Embryonic facial prominence (tissue), 1 donor: ENCODE measurements at regions not wholly inside any gene's neighbourhood (a gene's known extent, or its start where the extent isn't known, plus 50 kb on each side); places are given as distances from the start of the nearest gene placed in this dataset.
"Not testable (repeated sequence)": the region's sequence is repeated elsewhere in the genome, so short reads cannot be mapped to it uniquely, and the experiment has no call there.

Source experiments
- DNase-seq: peaks from one replicate; pipeline ENCODE4 v3.0.0-alpha.2; 2016; ENCODE audit errors: extremely low spot score

- DNase-seq = no peak
Observed at GRCh38 chr18:73683409-73684238, 464.0 kb downstream of the FBXO15 start.

DNA sequence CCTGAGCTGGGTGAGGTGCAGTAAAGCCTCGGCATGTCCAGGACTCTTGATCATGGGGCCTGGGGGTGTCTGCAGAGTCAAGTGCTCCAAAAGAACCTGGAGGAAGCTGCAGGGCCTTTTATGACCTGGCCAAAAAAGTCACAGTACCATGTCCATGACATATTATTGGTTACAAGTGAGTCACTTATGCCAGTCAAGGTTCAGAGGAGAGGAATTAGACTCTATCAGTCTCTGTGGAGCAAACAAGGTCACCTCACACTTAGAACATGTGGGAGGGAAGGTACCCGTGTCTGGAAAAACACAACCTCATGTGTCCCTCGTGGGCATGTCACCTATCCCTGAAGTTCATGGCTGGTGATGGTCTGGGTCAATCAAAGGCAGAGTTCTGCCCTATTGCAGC lies 465.7 kb downstream of the FBXO15 start:
- DNase-seq = no peak

GRCh38 chr18:73681398-73681797 lies 466.2 kb downstream of the FBXO15 start:
- no peak for DNase-seq

DNA sequence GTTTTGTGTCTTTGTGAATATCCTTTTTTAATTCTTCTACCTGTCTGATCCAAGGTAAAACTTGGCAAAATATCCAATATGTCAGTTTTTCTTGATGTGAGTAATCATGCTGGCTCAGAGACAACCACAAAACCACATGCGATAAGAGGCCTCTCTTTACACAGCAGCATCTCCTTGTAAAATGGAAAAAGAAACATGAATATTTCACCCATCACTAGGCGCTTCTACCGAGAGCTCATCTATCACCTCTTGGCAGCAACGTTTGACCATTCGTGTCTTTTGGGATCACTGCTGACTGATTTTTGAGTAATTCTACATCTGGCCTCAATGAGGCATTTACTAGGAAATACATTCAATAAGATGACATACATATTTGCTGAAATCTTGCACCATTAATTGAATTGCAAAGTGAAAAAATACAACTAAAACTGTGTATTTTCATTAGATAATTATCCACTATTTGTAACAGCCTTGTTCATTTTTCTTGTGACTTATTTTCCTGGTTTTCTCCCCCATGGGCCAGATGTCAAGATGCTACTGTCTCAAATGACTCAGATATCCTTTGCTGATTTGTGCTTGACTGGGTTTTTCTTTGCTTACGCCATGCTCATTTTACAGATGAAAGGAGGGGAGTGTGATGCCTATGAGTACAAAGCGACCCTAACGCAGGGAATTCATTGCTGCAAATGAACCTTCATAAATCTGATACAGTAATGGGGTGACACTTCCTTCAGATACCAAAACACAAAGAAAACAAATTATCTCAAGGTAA lies 467.5 kb downstream of the FBXO15 start:
- DNase-seq = no peak

- DNase-seq = no peak
Observed at GRCh38 chr18:73677450-73677849, 470.2 kb downstream of the FBXO15 start.

DNA sequence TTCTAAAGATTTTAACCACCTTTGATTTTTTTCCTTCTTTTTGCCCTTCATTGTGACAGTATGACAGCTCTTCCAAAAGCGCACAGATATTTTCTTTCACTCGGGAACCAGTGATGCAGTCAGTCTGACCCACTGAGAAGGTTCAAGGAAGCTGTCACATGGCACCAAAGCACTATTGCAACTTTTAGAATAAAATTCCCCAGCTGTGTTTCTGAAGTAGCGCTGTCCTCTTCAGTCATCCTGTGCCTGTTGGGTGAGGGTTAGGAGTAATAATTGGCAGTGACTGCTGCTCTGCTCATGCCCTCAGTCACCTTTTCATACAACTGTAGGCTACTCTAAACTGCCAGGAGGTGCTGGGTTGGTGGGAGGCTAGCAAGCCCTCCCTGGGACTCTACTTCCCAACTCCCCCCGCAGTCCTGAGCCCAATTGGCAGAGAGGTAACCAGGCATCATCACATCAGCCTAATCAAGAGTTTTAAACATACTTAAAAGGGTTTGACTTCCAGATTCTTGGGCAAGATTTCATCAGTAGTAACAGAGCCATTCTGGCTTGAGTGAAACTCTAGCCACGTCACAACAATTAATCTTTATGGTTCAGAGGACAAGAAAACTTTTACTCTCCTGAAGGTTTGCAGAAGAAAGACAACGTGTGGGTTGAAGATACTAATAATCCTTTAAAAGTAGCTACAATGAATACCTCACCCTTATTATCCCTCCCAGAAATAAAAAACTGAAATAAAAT lies 473.3 kb downstream of the FBXO15 start:
- no peak for DNase-seq

DNA sequence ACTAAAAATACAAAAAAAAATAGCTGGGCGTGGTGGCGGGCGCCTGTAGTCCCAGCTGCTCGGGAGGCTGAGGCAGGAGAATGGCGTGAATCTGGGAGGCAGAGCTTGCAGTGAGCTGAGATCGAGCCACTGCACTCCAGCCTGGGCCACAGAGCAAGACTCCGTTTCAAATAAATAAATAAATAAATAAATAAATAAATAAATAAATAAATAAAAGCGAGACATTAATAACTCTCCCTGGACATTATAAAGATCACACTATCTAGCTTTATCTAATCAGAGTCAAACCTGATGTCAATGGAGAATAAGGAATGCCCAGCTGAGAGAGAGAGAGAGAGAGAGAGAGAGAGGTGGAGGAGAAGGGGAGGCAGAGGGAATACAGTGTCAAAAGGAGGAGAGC lies 476.2 kb downstream of the FBXO15 start:
- not testable (repeated sequence) for DNase-seq

DNA sequence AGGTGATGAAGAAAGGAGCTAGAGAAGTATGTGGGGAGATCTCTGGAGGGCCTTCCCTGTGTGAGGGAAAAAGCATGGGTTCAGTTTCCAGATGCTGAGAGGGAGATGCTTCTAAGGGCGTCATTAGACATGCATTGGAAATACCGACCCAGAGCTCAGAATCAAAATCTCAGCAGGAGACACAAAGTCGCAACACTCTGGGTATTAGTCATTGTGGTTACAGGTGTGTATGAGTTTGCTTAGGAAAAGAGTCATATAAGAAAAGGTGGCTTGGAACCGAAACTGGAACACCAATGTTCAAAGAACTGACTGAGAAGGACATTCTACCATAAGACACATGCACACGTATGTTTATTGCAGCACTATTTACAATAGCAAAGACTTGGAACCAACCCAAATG lies 477.1 kb downstream of the FBXO15 start:
- DNase-seq = no peak

DNA sequence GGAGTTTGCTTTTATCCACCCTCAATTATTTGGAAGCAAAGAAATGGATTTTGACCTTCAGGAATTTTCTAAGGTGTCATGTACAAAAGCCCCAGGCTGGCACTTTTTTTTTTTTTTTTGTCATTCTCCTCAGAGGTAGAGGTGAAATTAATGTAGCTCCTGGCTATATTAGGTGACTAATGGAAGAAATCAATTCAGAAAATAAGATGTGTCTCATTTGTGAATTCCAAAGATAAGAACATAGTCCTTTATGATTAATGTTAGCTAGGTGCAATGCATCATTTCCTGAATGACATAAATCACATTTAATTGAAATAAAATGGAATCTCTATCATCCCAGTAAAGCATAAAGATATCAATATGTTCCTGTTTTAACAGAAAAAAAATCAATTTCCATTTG lies 477.6 kb downstream of the FBXO15 start:
- no peak for DNase-seq

DNA sequence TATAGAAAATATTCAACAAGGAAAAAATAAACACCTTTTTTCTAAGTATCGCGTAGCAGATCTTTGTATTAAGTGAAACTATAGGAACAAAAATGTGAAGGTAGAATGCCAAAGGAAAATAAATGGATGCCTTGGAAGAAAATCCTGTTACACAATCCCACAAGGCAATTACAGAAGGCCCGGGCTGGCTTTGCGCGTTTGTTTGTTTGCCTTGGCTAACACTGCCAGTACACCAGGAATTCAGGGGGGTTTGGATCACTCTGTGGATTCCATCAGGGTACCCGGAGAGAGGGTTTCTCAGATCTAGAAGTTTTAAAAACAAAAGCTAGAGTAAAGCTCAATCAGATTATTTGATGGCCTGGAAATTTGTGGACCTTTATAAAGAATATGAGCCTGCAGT lies 478.3 kb downstream of the FBXO15 start:
- DNase-seq = no peak

DNA sequence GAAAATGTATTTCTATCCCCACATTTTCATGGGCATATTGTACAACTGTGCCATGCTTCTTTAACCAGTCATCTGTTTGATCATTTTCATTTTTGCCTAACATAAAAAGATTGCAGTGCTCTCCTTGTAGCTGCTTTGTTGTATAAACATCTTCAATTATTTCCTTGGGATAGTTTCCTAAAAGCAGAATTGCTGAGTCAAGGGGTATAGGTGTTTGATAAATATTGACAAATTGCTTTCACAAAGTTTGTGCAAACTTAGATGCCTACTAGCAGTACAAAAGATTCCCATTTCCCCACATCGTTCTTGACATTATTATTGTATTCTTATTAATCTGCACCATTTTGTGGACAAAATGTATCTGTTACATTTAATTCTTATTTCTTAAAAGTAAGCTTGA lies 479.6 kb downstream of the FBXO15 start:
- DNase-seq = no peak

DNA sequence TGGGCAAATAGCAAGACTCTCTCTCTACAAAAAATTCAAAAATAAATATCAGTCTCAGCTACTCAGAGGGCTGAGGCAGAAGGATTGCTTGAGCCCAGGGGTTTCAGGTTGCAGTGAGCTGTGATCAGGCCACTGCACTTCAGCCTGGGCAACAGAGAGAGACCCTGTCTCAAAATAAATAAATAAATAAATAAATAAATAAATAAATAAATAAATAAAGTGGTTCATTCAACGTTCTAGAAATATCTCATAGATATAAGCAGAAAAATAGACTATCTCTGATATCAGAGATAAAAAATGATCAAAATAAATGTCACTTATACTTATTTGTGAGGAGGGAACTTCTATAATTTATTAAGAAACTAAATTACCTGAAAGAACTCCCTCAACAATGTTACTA lies 480.9 kb downstream of the FBXO15 start:
- DNase-seq = no peak

- no peak for DNase-seq
Observed at GRCh38 chr18:73664896-73665295, 482.7 kb downstream of the FBXO15 start.

GRCh38 chr18:73663581-73663980 lies 484.1 kb downstream of the FBXO15 start:
- no peak for DNase-seq

GRCh38 chr18:73662421-73662820 lies 485.2 kb downstream of the FBXO15 start:
- DNase-seq = no peak

- no peak for DNase-seq
Observed at GRCh38 chr18:73660931-73661856, 486.4 kb downstream of the FBXO15 start.

DNA sequence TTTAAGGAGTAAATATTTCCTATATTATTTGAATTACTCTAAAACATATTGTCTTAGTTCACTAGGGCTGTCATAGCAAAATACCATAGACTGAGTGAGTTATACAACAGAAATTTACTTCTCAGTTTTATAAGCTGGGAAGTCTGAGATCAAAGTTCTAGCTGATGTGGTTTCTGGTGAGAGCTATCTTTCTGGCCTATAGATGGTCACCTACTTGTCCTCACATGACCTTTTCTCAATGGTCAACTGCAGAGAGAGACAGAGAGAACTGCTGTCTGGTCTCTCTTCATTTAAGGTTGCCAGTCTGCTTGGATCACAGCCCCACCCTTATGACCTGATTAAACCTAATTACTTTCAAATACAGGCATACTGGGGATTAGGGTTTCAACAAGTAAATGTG lies 490.9 kb downstream of the FBXO15 start:
- no peak for DNase-seq

- DNase-seq = no peak
Observed at GRCh38 chr18:73653827-73654226, 493.8 kb downstream of the FBXO15 start.

DNA sequence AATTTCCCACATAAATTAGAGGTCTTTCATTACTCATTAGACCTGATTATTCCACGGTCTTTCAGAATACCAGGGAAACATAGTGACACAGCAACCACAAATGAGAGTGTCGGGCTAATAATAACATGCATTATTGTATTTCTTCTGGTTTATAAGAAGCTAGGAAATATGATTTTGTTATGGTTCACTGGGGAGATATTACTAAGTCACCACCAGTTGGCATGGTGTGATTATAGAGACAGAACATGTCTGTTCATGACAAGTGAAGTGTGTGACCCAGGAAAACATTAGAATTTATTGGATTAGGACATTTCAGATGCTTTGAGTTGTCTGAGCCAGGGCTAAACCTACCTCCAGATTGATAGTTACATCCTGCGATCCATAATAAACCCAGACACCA lies 494.4 kb downstream of the FBXO15 start:
- no peak for DNase-seq

GRCh38 chr18:73647391-73647790 lies 500.2 kb downstream of the FBXO15 start:
- DNase-seq = no peak

- no peak for DNase-seq
Observed at GRCh38 chr18:73646772-73647171, 500.9 kb downstream of the FBXO15 start.
